ENCODE measurements at regions not wholly inside any gene's neighbourhood (a gene's known extent, or its start where the extent isn't known, plus 50 kb on each side); places are given as distances from the start of the nearest gene placed in this dataset.

- H3K36me3 Mint-ChIP-seq (ENCODE audit: insufficient read depth, unreplicated experiment): peaks cover 7% of the 10 kb centered on the region
- H3K9me3 Mint-ChIP-seq (ENCODE audit: unreplicated experiment): peaks cover 10% of the 10 kb centered on the region
- no TSS peak for BruUV-seq (replicated peaks)
- peak overlapping the region; percentile 84 for H3K27ac Mint-ChIP-seq (ENCODE audit: unreplicated experiment)
- ChIA-PET POLR2A (no interaction called here), CTCF (no interaction called here)
- Histone ChIP-seq H3K4me3 (ENCODE audit: low read depth, low read length) (no peak overlapping the region), H3K9me3 (no peaks in the 10 kb centered on the region), H3K36me3 (ENCODE audit: control insufficient read depth, insufficient read depth, low read length) (no peaks in the 10 kb centered on the region), H3K4me1 (peaks cover 53% of the 10 kb centered on the region), H3K27me3 (replicated peaks; ENCODE audit: control insufficient read depth, insufficient read depth, low read length) (no peaks in the 10 kb centered on the region)
- H3K4me1 Mint-ChIP-seq (ENCODE audit: low read depth, unreplicated experiment): peaks cover 19% of the 10 kb centered on the region
- no peak for TF ChIP-seq CTCF (IDR thresholded peaks at IDR 0.05; ENCODE audit: insufficient read depth in 1 of 2, low read depth in 1 of 2, low read length in 1 of 2, severe bottlenecking in 1 of 2, unreplicated experiment in 1 of 2)
- no peak overlapping the region for H3K4me3 Mint-ChIP-seq (ENCODE audit: unreplicated experiment)
- intact Hi-C loops (cut with micrococcal nuclease; ENCODE audit: unreplicated experiment): no loop called here
- DNase-seq: no peak
- H3K27me3 Mint-ChIP-seq (ENCODE audit: insufficient read depth, unreplicated experiment): no peaks in the 10 kb centered on the region
These were observed 114.2 kb downstream of the ASB7 start for GRCh38 chr15:100716456-100717085.

- Histone ChIP-seq H3K9me3 (no peaks in the 10 kb centered on the region), H3K4me1 (peaks cover 58% of the 10 kb centered on the region), H3K27me3 (replicated peaks; ENCODE audit: control insufficient read depth, insufficient read depth, low read length) (no peaks in the 10 kb centered on the region), H3K36me3 (ENCODE audit: control insufficient read depth, insufficient read depth, low read length) (no peaks in the 10 kb centered on the region), H3K4me3 (ENCODE audit: low read depth, low read length) (no peak overlapping the region)
- intact Hi-C loops (cut with micrococcal nuclease; ENCODE audit: unreplicated experiment): no loop called here
- DNase-seq: no peak
- no TSS peak for BruUV-seq (replicated peaks)
- ChIA-PET POLR2A (no interaction called here), CTCF (no interaction called here)
- Mint-ChIP-seq H3K4me3 (ENCODE audit: unreplicated experiment) (no peak overlapping the region), H3K9me3 (ENCODE audit: unreplicated experiment) (peaks cover 10% of the 10 kb centered on the region), H3K27ac (ENCODE audit: unreplicated experiment) (peak overlapping the region; percentile 75), H3K27me3 (ENCODE audit: insufficient read depth, unreplicated experiment) (no peaks in the 10 kb centered on the region), H3K4me1 (ENCODE audit: low read depth, unreplicated experiment) (peaks cover 20% of the 10 kb centered on the region), H3K36me3 (ENCODE audit: insufficient read depth, unreplicated experiment) (peaks cover 7% of the 10 kb centered on the region)
- TF ChIP-seq CTCF (IDR thresholded peaks at IDR 0.05; ENCODE audit: insufficient read depth in 1 of 2, low read depth in 1 of 2, low read length in 1 of 2, severe bottlenecking in 1 of 2, unreplicated experiment in 1 of 2): no peak
These were observed 115.2 kb downstream of the ASB7 start for GRCh38 chr15:100717596-100717995.

GRCh38 chr15:100718075-100718980, 115.9 kb downstream of the ASB7 start:
- H3K9me3 Mint-ChIP-seq (ENCODE audit: unreplicated experiment): peaks cover 10% of the 10 kb centered on the region
- no peaks in the 10 kb centered on the region for H3K27me3 Mint-ChIP-seq (ENCODE audit: insufficient read depth, unreplicated experiment)
- H3K4me3 Mint-ChIP-seq (ENCODE audit: unreplicated experiment): no peak overlapping the region
- CTCF ChIA-PET: no interaction called here
- H3K27ac Mint-ChIP-seq (ENCODE audit: unreplicated experiment): peak overlapping the region; percentile 75
- Histone ChIP-seq H3K4me1 (peaks cover 58% of the 10 kb centered on the region), H3K9me3 (no peaks in the 10 kb centered on the region), H3K4me3 (ENCODE audit: low read depth, low read length) (no peak overlapping the region), H3K36me3 (ENCODE audit: control insufficient read depth, insufficient read depth, low read length) (no peaks in the 10 kb centered on the region), H3K27me3 (replicated peaks; ENCODE audit: control insufficient read depth, insufficient read depth, low read length) (no peaks in the 10 kb centered on the region)
- intact Hi-C loops (cut with micrococcal nuclease; ENCODE audit: unreplicated experiment): no loop called here
- H3K36me3 Mint-ChIP-seq (ENCODE audit: insufficient read depth, unreplicated experiment): peaks cover 7% of the 10 kb centered on the region
- peaks cover 27% of the 10 kb centered on the region for H3K4me1 Mint-ChIP-seq (ENCODE audit: low read depth, unreplicated experiment)
- DNase-seq: no peak
- no TSS peak for BruUV-seq (replicated peaks)
- POLR2A ChIA-PET: no interaction called here
- TF ChIP-seq CTCF (IDR thresholded peaks at IDR 0.05; ENCODE audit: insufficient read depth in 1 of 2, low read depth in 1 of 2, low read length in 1 of 2, severe bottlenecking in 1 of 2, unreplicated experiment in 1 of 2): no peak
